Mucosa of gallbladder (tissue), 1 donor: ENCODE measurements at regions not wholly inside any gene's neighbourhood (a gene's known extent, or its start where the extent isn't known, plus 50 kb on each side); places are given as distances from the start of the nearest gene placed in this dataset.

ENCODE experiments used
- DNase-seq: peaks from one replicate; pipeline ENCODE4 v3.0.0-alpha.2; 2020; ENCODE audit warnings: low spot score
- donor health status: DM: no; HTN: no; CAD: no.

DNA sequence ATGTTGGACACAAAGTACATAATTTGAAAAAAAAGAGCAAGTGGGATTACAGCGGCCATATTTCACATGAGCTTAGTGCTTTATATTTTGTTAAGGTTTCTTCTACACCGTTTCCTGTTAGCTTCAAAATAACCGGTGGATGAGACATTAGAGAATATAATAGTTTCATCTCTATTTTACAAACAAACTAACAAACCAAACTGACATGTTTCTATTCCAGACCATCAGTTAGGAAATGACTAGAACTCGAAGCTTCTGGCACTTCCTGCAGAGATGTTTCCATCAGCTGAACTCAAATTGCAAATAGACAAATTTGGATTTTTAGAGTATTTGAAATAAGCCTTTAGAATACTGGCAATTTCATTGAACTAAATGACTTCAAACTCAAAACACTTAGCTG, 86.5 kb downstream of the MTRR start:
- DNase-seq = no peak

DNA sequence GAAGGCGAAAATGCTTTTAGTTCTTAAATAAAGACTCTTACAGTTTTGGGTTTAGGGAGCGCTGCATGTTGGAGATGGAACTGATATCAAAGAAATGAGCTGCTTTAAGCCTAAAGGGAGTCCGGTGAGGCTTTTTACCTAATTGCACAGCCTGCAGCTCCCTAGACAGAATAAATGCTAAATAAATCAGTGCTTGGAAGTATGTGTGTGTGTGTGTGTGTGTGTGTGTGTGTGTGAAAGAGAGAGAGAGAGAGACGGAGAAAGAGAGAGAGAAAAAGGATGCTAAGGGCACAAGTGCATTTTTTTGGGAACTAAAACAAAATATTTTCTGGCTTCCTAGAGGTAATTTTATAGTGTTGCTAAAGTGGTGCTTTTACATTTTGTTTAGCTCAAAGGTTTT, 88.4 kb downstream of the MTRR start:
- no peak for DNase-seq

DNA sequence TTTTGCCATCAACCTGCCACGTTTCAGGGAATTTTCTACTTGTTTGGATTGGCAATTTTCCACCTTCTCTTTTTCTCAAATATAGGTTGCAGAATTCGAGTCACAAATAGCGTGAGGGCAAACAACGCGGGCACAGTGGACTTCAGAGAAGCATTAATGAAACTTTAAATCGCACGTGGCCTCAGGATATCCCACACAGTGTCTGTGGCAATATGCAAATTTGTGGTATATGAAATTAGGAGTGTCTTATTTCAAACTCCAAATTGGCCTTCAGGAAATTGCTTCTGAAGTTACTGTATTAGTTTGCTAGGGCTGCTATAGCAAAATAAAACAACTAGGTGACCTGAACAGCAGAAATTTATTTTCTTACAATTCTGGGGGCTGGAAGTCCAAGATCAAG, 91.2 kb downstream of the MTRR start:
- no peak for DNase-seq

DNA sequence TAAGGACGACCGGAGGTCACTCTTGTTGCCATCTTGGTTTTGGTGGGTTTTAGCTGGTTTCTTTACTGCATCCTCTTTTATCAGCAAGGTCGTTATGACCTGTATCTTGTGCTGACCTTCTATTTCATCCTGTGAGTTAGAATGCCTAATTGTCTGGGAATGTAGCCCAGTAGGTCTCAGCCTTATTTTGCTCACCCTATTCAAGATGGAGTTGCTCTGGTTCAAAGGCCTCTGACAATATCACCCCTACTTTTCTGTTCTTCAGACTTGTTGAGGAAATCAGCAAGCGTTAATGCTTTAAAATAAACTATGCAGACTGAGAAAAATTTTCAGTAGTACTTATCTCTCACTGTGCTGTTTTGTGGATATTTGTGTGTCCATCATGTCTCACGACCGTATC, 92.6 kb downstream of the MTRR start:
- DNase-seq = no peak

DNA sequence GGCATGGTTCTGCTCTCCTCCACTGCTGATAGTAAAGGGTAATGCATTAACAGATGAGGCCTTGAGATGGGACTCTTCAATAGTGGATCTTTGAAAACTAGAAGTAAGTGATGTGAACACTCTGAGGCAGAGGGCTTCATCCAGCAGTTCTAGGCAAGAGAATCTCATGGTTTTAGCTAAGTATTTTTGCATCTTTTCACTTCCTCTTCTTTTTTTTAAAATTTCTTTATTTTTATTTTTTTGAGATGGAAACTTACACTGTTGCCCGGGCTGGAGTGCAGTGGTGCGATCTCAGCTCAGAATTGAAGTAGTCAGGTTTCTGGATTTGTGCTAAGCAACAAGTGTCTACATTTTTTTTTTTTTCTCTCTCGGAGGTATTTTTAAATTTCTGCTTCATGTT, 101.9 kb downstream of the MTRR start:
- DNase-seq = no peak

DNA sequence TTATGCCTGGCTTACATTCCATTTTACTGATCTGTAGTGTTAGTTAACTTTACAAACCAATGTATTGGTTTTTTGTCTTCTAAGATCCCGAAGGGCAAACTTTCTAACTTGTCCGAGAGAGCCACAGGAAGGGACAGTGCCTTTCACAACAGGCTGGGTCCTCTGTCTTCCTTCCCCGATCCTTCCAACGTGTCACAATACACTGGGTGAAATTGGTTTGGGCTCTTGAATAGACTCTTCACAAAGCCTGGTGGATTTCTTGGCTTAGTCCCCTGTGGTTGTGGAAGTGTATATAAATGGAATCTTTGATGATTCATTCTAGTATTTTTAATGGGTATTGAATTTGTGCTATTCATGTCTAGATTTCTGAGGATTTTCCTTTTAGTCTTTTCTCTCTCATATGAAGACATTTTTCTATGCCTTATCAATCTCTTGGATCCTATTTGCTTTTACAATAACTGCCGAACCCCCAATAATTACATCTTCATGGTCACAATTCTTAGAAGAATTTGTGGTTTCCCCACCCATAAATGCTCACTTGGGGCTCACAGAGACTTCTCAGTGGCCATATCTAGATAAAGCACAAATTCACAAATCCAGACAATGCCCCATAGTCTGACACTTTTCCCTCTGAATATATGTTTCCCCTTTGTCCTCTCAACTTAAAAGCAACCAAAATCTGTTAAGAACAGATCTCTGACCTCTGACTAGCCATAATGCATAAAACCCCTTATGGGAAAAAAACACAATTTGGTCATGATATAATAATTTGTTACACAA, 107.7 kb downstream of the MTRR start:
- no peak for DNase-seq

DNA sequence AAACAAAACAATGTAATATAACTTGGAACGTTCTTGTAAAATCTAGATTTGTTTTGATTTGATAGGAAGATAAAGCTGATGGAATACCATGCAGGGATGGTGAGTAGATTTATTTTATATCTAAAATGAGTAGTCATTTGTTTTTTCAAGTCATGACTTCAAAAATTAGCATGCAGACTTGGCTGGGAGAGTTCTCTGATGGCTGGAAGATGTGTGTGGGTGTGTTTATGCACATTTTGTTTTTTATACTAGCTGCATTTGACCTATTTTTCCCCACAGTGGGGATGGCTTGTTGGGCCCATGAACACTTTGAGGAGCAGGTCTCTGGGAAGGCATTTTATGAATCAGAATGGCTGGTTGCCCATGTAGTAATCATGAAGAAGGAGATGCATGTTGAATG, 109.2 kb downstream of the MTRR start:
- DNase-seq = no peak

DNA sequence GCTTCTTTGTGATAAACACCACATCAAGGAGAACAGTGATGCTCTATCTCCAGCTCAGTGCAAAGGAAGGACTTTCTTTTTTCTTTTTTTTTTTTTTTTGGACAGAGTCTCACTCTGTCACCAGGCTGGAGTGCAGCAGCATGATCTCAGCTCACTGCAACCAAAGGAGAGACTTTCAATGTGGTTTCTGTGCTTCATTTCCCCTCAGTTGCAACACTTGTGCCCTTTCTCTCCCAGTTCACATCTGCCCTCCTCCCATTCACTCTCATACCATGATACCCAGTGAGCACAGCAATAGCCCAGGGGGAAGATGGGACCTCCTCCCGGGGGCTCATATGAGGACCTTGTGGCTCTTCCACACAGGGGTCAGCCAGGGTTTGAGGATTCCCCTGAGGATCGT, 110.0 kb downstream of the MTRR start:
- DNase-seq = no peak

DNA sequence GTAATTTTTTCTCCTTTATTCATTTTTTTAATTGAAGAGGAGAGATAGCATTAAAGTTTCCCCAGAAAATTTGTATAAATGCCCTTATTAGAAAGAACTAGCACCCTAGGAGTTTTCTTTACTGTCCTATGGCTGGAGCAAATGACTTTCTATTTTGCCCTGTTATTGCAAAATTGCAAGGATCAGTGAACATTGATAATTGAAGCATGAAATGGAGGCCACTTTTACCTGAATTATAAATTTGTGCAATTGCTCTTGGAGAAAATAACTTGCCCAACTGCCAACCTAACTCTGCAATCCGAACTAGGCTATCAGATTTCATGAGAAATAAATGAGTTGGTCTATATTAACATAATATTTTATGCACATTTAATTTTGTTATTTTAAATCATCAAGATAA, 111.9 kb downstream of the MTRR start:
- no peak for DNase-seq

DNA sequence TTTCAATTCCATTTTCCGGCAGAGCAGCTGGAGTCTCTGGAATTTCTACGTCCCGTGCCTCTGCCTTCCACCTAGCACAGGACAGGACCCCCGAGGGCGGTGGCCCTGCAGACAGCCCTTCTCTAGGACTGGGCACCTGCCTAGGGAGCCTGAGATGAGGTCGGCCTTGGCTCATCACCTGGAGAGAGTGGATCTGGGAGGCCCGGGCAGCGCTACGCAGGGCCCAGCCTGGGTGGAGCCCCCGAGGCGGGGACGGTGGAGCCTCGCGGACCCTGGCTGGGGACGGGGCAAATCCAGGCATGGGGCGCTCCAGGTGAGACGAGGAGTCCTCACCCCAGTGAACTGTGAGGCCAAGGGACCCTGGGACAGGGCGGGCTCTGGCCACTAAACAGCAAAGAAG, 114.5 kb downstream of the MTRR start:
- DNase-seq = no peak

DNA sequence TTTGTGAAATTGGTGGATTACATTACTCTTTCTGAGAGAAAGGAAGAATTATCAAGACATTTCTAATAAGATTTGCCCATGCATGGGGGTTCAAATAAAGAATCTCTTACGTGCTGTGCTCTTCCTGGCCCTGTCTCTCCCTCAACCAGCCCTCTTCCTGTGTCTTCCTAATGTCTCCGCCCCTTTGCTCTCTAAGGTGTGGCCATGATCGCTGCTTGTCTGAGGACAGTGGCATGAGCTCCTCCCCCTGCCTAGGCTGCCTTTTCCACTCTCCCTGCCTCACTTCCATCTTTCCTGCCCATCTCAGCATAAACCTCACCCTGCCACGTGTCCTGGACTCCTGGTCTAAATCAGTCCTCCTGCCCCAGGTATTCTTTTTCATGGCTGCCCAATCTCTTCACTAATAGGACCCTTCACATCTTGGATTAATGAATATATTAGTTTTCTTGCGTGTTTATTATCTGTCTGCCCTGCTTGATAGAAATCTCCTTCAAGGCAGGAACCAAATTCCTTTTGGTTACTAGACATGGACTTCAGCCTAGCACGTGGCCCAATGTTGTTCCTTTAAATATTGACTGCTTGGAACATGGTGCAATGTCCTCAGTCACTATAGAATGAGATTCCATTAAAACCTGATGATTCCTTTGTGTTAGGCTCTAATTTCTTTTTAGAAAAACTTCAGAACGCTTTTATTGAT, 122.3 kb downstream of the MTRR start:
- no peak for DNase-seq

DNA sequence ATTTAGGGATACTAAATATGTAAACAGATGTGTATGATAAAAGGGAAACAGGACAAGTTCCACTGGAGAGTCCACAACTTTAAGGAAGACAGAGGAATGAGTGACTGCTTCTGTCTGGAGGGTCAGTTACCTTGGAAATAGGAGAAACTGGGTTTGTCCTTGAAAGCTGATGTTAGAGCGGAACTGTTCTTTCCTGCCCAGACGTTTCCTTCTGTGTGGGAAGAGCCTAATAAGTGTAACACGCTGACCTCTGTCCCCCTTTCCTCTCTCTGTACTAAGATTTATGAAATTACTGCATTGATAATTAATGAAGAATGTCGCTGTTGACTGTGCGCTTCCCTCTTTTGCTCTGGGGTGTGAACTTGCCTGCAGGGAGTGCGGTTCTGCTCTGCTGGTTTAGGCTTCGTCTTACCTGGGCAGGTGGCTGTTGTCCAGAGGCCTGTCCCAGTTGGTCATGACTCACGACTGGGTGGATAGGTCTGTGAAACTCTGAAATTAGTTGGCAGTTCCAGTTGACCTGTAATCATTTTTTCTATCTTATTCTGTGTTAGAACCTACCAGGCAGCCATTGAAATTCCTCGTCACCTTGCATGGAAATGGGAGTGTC, 126.8 kb downstream of the MTRR start:
- no peak for DNase-seq

DNA sequence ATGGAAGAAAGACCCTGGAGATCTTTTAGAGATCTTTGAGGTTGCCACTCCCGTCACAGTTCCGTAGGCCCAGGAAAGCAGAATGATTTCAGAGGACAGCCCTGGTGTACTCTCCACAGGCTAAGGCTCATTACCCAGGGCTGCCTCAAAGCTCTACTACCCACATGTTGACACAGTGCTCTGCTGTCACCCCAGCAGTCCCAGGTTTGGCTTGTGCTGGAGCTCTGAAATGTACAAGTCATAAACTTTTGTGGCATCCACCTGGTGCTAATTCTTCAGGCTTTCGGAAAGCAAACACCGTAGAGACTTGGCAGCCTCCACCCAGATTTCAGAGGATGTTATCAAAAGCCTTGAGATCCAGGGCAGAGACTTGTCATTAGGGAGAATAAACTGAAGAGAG, 136.5 kb downstream of the MTRR start:
- no peak for DNase-seq

DNA sequence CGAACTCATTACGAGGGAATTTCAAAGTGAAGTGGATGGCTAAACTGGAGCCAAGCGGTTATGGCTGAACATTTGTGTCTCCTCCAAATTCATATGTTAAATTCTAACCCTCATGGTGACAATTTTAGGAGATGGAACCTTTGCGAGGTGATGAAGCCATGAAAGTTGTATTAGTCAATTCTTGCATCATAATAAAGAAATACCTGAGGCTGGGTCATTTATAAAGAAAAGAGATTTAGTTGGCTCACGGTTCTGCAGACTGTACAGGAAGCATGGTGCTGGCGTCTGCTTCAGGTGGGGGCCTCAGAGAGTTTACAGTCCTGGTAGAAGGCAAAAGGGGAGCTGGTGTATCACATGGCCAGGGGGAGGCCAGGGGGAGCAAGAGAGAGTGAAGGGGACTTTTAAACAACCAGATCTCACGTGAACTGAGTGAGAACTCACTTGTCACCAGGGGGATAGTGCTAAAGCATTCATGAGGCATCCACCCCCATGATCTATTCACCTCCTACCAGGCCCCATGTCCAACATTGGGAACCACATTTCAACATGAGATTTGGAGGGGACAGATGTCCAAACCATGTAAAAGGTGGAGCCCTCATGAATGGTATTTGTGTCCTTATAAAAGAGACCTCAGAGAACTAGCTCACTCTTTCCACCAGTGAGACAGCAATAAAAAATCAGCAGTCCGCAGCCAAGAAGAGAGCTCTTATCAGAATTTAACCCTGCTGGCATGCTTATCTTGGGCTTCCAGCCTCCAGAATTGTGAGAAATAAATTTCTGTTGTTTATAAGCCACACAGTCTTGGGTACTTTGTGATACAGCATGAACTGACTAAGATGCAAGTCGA, 143.4 kb downstream of the MTRR start:
- DNase-seq = no peak

DNA sequence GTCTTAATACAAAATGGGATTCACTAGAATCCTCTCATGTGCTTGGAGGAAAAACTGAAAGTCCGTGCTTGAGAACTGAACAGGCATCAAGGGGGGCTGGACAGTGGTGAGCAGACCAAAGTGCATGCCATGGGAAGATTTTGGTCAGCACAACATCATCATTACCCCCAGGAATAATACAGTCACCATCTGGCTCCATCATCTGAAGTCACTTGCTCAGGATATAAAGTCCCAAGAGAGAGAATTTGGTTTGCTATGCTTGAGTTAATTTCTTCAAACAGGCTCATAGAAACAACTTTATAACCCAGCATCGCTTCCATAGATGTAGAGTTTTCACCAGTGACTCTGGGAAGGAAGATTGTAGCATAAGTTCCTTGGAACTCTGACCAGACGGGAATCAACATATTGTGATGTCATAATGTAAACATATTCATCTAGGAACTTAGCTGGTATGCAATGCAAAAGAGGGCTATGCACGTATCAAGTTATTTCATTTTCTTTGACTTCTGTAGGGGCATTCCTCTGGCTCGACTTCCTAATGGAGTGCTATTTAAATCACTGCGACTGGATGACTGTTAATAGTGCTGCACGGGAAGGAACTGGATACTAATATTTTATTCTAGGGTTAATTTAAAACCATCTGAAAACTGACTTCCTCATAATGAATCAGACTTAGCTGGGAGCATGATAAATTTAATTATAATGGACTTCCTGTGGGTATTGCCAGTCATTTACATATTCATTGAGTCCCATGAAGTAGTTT, 145.2 kb downstream of the MTRR start:
- DNase-seq = no peak

DNA sequence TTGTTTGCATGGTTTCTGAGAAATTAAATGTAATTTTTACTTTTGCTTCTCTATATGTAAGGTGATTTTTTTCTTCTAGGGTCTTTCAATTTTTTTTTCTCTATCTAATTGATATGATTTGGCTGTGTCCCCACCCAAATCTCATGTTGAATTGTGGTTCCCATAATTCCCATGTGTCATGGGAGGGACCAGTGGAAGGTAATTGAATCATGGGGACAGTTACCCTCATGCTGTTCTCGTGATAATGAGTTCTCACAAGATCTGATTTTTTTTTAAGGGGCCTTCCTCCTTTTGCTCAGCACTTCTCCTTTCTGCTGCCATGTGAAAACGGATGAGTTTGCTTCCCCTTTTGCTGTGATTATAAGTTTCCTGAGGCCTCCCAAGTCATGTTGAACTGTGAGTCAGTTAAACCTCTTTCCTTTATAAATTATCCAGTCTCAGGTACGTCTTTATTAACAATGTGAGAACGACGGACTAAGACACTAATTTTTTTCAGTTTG, 150.8 kb downstream of the MTRR start:
- no peak for DNase-seq

DNA sequence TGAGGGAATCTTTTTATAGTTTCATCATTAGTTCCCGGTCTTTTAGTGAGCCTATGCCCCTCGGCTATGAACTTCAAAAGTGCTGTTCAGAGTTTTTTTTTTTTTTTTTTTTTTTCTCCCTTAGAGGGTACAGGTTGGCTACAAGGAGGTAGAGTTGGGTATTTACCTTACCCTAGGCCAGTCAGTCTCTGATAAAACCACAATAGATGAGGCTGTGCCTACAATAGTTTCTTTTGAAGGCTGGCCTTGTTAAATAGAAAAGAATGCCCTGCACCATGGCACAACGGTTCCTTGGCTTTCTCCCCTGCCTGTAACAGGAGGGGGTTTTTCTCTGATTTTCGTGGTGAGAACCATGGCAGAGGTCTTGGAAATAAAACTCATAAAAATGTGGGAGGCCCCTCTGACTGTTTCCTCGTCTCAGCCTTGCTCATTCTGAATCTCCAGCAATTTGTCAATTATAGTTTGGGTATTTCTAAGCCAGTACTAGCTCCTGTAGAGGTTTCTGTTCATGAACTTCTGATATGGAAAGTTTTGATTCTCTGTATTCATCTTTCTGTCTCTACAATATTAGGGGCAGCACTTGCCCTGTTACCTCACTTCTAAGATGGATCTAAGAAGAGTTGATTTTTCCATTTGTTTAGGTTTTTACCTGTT, 152.0 kb downstream of the MTRR start:
- DNase-seq = no peak

DNA sequence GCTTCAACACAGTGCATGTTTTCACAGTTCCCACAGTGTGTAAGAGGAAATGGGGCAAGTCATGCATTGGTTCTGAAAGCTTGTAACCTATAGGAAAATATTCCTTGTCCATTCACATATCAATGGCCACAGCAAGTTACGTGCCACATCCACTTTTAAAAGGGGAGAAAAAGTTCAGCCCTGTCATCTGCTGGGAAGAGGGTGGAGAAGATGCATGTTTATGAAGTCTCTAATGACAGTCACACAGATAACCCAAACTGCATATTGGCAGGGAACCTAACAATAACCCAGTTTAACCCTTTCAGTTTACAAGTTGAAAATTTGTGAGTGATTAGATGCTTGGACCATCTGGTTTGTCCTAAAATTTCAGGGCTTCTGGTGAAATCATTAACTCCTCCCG, 159.3 kb downstream of the MTRR start:
- DNase-seq = no peak

DNA sequence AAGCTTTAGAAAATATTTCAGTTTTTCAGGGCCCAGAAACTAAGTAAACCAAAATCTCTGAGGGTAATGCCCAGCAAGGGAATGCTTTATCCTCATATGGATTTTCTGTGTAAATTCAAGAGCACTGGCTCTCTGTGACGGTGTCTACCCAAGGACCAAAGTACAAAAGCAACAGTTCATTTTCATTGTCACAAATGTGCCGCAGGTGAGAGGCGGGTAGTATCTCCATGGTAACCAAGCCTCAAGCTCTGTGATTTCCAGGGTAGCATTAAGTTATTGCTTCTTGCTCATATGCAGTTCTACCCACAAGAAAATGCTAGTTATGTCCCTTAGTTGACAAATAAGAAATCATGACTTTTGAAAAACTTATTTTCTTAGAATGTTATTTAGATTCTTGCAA, 164.3 kb downstream of the MTRR start:
- DNase-seq = peak; percentile 23

DNA sequence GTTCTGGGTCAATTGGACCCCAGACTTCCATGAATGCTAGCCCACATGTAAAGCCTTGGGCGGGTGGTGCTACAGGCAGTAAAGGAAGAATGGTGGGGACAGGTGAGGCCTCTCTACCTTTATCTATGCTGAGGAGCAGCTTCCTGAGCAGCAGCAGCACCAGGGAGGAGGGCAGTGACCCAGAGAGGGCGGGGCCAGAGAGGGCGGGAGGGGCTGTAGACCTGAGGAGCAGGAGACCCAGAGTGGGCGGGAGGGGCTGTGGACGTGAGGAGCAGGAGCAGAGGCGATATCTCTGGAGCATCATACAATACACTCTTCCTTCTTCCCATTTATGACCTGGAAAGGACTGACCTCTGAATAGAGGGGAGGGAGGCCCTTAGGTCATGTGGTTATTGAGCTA, 165.9 kb downstream of the MTRR start:
- DNase-seq = no peak

DNA sequence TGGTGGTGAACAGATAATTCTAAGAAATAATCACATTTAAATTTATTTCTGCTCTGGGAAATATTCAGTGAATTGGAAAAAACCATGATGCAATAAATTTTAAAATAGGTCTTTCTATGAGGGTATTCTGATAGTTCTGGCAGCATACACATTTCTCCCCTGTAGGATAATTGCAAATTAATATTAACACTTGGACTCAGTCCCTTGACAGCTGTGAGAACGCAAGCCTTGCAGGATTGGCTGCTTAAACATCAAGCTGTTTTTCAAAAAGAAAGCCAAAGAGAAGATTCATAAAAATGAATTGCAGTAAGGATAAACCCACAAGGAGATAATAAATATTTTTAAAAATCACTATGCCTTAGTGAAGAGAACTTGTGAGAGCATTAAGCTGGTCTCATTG, 180.0 kb downstream of the MTRR start:
- no peak for DNase-seq
